HG02623 (cell line): ENCODE measurements at regions not wholly inside any gene's neighbourhood (a gene's known extent, or its start where the extent isn't known, plus 50 kb on each side); places are given as distances from the start of the nearest gene placed in this dataset.

ENCODE experiments used
- ATAC-seq: cut with Tn5 transposase; IDR thresholded peaks from one replicate; pipeline ENCODE4 v1.9.1; 2021; ENCODE audit warnings: moderate library complexity; ENCODE audit not compliant: unreplicated experiment

DNA sequence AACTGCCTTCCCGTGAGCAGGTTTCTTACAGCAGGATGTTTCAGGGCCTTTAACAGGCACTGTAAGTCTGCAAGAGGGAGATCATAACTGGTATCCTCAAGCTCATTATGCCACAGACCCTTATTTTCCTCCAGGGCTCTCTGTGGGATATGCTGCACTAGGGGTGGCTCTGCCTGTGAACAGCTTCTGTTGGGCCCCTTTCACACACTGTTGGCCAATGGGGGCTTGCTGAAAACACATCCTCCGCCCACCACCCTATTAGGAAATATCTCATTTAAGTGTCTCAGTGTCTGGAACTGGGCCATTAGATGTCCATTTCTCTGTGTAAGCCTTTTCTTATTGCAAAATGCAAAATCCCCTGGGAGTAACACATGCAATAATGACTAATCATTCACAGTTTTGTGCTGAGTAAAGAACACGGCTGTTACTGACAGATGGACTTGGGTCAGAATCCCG, 414.3 kb upstream of the HS6ST1 start:
- ATAC-seq: no peak

DNA sequence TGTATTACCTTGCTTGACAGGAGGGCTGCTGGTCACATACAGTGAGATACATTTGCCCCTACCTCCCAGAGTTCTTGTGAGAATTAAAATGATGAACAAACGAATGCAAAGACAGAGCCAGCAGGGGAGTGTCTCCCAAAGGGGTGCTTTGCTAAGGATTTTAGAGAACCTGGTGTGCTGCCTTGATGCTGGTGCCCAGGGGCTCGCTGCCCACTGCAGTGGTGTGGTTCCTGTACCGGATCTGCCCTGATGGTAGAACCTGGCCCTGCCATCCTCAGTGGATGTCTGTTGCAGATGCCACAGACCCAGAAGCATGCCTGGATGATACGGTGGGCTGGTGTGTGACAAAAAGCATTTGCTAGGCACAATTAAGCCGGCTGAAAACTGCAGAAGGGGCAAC, 414.8 kb upstream of the HS6ST1 start:
- ATAC-seq: no peak

DNA sequence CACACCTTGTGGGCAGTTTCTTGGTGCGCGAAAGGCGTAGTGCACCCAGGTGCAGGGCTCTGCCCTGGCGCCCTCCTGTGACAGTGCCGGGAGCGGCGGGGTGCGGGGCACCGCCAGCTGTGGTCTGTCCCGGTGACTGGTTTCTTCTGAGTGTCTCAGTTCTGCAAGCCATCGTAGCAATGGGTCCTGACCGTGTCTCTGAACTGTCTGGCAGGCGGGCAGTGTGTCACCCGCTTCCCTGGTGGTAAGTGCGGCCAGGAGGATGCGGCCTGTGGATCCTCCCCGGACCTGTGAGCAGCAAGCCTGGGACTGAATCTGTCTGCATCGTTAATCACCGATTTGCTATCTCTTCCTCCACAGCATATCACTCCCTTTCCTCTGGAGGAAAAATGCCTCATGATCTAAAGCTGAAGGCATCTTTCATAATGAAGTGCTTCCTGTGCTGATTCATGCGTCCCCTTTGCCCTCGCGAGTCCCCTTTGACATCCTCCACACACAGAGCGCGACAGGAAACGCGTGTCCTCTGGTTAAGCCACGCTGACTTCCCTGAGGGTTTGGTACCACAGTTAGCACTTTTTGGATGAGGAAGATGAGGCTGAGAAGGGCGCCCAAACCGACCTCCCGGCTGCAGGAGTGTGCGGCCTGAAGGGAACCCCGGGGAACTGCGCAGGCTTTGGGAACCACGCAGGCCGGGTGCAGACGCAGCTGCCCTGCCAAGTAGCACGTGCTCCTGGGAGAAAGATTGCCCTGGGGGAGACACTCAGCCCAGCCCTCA, 416.0 kb upstream of the HS6ST1 start:
- ATAC-seq: no peak

DNA sequence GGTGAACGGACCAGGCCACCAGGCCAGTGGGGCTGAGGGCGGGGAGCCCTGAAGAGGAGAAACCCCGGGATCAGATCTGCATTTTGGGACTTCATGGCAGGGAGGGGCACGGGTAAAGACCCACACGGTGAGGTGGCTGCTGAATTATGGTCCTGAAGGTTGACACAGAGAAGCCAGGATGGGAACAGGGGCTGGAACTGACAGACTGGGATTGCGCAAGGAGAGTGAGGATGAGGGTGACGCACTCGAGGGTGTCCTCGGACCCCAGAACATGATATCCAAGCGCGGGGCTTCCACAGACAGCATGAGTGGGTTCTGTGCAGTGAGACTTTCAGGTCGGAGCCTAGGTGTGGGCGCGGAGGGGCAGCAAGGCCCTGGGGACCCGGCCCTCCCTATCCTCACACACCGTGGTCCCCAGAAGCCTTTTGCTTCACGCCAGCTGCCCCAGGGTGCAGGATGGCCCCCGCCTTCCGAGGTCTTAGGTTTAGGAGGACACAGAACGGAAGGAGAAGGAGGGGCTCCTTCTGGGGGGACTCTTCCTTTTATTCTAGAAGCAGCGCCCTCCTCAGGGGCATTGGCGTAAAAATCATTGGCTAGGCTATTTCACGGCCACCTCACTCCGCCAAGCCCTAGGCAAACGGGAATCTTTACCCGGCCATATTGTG, 416.8 kb upstream of the HS6ST1 start:
- no peak for ATAC-seq

DNA sequence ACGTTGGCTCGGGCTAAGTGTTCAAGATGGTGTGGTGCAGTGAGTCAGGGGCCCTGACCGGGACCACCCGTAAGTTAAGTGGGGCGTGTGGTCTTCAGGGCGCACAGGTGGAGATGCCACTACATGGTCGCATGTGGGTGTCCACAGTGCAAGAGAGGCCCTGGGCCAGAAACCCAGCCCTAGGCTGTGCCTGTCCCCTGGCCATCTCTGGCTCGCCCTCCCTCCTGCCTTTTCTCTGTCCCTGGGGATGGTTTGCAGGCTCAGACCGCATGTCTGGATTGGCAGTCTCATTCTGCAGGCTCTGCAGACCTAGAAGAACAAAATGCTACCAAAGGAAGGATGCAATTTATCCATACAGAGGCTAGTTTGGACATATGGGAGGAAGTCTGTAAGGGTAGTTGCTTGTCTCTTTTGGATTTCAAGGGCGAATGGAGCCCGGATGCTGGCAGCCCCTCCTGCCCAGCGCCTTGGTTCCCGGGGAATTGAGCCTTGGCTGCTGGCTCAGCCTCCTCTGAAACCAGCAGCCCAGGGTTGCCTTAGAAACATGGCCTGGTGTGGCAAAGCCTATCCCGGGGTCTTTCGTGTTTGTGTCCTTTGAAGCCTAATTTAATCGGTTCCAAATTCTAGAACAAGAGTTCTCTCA, 417.5 kb upstream of the HS6ST1 start:
- no peak for ATAC-seq

DNA sequence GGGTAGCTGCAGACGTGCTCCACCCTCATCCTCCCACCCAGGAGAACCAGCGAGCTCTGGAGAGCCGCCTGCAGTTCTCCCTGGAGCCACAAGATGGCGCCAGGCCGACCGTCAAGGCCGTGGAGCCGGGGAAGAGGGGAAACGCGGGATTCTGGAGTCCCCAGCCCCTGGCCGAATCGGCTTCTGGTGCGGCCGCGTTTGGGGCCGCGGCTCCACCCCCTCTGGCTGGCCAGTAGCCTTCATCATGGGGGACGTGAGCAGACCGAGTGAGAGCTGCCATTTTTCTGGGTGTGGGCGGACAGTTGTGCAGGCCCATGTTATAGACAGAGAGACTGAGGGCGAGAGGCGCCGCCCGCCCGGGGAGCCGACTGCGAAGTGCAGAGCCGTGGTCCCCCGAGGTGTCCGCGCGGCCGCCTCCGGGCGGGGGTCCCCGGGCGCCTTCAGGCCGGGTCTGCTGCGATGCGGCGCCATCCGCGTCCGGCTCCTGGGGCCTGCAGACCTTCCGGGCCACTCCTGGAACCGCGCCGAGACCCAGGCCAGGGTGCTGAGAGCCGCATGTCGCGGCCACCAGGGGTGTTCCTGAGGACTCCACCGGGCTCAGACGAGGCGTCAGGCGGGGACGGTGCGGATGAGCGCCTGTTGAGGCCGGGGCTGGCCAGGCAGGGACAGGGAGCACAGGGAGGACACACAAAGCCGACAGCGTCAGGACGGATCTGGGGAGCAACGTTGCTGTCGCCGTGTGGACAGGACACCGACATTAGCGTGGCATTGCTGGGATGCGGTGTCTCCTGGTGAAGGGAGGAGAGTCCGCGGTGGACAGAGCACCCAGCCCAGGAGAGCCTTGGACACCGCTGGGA, 418.2 kb upstream of the HS6ST1 start:
- no peak for ATAC-seq

DNA sequence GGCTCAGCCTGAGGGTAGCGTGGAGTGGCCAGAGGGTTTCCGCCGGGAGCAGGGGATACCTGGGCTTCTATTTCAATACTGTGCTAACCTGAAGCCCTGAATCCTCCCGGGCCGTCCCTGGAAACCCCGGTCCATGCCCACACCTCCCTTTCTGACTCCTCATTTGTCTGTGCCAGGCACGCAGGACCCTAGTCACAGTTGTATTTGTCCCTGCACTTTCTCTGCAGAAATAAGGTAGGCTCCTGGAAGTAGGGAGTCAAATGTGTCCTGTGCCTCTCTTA, 418.8 kb upstream of the HS6ST1 start:
- no peak for ATAC-seq

DNA sequence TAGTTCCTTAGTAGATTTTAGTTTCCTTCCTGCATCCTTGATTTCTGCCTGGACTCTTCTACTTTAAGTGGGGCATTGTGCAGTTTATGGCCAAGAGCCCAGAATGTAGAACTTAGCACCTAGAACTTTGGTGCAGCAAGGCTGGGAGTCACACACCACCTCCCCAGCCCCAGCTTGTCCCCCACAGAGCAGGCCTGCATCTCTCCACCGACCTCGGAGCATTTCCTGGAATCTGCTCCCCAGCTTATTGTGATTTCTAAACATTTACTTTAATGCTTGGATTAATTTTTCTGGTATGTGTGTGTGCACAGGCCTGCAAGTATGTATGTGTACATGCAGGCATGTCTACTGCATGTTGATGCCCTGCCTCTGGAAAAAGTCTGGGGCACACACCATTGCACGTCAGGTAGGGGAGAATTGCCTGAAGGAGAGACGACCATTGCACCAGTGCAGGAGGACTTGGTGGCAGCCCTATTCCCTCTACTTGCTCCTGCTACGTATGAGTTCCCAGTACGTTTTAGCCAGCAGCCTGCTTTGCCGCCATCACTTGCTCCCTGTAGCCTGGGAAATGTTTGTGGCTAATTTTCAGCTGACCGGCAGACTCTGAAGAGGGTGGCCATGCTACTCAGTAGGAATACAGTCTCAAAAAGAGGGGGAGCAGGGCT, 419.9 kb upstream of the HS6ST1 start:
- ATAC-seq: no peak

DNA sequence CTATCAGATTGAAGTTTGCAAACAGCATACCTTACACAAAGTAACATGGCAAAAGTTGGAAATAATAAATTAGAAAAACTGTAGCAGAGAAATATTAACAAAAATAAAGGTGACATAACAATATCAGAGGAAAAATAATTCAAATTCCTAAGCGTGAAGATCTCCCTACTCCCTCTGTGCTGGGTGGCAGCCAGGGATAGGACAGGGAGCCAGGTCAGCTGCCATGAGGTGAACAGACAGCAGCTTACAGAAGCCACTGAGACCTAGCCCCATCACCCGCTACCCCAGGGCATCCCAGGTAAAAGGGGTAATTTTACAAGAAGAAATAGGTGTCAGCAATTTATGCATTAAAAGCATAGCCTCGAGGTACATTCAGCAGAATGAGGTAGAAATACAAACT, 423.8 kb upstream of the HS6ST1 start:
- no peak for ATAC-seq

DNA sequence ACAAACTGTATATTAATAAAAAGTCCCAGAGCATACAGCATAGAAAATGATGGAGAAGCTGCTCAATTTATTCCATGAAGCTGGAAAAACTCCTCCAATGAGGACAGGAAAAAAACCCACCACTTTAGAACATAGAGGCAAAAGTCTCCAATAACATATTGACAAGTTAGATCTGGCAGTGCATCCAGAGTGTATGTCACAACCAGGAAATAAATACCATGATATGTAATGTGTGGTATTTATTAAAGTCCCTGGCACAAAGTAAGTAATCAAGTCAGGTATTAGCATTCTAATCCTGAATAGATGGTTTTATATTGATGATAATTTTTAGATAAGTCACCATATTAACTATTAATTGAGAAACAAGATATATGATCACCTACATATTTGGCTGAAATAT, 427.3 kb upstream of the HS6ST1 start:
- no peak for ATAC-seq

DNA sequence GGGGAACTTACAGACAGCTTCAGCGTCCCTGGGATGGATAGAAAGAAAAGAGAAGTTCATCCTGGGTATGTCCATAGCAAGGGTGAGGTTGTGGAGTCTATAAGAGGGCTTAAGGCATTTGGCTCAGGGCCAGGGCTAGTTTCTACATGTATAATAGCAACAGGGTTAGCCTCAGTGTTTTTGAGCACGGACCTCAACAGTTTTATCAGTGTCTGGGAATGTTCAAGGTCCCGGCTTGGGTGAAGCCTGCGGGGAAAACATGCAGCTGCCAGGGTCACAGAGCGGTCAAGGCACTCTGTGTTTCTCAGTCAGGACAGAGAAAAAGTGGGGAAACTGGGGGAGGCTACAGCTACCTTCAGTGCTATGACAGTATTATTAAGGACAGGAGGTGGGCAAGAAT, 427.7 kb upstream of the HS6ST1 start:
- ATAC-seq: no peak

DNA sequence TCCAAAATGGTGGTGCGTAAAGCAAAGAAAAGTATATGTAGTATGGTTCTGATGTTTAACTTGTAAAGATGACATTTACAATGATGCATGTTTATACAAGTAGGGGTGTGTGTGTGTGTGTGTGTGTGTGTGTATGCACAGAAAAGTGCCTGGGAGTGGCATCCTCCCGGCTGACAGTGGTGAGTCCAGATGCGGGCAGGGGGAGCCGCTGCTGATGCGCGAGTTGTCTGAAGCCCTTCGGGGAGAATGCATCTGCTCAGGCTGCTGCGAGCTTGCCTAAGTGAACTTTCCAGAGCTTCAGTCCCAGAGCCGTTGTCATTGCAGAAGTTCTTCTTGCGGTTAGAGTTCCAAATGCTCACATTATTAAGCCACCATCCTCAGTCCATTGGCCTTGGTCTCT, 429.7 kb upstream of the HS6ST1 start:
- no peak for ATAC-seq

DNA sequence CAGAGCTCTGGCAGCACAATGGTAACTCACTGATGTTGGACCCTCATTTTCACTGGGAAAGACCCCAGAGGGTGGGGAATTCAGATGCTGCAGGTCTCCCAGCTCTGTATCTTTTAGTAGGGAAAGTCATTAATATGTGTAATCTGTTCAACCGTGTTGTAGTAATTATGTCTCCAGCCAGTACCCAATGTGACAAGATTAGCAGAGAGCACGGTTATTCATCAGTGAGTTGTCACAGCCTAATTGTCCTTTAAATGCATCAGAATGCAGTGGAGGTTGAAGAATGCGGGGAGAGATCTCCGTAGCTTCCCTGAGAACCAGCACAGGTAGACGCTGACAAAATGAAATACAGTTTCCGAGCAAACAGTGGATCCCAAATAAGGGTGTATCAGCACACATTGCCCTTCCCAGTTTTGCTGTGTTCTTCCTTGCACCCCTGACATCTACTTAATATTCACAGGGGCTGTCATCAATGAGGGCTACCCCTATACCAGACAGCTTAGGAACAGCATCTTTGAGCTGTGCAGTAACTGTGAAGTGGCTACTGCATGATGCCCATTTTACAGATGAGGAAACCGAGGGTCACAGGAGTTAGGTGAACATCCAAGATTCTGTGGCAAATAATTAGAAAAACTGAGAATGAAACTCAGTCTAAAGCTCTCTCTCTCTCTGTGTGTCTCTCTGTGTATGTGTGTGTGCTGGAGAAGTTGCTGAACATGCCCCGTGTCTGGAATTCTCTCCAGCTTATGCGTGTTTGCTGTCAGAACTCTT, 430.4 kb upstream of the HS6ST1 start:
- no peak for ATAC-seq

DNA sequence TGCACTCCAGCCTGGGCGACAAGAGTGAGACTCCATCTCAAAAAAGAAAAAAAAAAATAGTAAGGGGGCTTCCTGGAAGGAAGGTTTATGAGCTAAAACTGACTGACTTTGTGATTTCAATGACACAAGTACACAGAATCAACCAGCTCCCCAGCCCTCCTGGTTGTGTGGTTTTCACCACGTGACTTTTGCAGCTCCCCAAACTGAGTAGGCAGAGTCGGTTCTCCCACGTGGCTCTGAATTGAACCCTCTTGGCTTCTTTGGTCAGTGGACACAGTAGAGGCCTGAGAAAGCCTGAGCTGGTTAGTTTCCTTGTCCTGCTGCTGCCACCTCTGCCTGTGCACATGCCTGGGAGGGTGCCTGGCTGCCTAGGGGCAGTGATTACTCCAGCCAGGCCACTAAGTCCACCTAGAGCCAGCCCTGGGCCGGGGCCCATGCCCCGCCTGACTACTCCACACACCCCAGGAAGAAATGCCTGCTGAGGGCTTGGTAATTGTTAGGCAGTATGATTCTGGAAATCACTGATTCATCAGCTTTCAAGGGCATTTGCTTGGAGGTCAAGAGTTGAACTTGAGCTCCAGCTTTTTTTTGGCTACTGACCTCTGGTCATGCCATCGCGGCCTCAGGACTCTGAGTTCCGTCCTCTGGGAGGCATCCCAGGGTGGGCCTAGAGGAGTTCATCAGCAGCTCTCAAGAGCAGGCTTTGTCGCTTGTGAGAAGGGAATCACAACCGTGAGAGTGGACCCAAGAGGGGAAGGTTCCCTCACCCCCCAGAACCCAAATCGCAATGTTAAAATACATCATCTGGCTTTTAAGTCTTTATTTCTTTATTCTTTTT, 431.9 kb upstream of the HS6ST1 start:
- no peak for ATAC-seq

DNA sequence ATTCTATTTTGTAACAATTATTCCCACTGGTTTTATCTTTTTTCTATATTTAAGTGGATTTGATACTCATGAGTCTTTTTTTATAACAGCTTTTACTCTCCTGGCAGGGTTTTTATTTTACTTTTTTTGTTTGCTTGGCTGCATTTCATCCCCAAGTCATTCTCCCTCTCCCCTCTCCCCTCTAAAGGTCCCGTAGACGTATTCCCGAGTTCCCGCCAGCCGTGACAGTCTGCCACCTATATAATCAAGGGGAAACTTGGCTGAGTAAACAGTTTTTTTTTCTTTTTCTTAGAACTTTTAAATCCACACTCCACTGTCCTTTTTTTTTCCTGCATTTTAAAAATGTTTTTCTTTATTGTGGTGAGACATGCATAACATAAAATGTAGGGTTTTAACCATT, 433.1 kb upstream of the HS6ST1 start:
- ATAC-seq: no peak

DNA sequence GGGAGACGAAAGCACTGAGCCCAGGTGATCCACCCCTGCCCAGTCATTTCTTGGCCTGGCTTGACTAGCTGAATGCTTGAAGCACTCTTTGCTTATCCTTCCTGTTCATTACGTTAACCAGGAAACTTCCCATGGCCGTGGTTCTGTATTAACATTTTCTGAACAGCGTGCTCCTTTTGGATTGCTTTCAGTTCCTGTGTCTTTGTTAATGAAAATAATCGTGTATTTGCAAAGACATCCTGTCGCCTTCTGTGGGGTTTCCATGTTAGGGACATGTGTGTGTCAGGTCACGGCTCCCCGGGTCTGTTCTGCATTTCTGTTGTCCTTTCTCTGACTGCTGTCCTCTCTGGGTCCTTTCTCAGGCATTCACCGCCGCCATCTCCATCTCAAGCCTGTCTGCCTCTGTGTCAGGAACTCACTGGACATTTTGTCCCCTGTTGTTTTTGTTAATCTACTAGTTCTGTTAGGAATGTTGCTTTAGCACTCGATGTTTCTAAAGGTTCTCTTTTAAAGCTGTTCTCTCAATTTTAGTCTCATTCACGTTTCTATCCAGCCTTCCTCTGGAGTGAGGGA, 434.1 kb upstream of the HS6ST1 start:
- ATAC-seq: no peak

DNA sequence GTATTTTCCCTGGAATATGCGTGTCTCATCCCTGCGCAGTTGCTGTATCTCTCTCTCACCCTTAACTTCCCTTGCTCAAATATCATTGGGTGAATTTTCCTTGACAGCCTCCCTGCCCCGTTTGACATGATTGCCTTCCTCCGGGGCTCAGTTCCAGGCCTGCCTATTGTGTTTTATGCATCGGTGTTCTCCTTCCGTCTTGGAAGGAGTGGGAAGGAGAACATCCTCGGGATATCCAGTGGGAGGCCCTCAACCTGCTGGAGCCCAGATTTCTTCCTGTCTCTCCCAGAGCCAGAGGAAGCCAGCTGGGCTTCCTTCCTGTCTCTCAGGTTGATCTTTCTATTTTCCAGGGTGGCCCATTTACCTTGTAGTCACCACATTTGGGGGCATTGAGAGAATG, 434.7 kb upstream of the HS6ST1 start:
- no peak for ATAC-seq

DNA sequence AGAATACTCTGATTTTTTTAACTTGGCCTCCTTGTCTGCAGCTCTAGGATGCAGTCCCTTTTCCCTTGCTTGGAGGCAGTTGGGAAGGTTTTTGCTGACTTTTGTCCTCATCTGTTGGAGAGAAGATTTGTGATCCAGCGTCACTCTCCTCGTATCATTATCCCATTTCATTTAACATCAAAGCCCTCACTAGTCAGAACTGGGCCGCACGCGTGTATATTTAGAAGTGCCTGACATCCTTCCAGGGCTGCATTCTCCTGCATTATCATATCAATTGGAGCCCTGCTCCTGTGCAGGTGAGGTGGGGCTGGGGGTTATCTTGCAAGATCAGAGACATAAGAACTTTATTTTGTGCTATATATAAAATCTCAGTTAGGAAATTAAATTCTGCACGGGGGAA, 435.1 kb upstream of the HS6ST1 start:
- ATAC-seq: no peak

DNA sequence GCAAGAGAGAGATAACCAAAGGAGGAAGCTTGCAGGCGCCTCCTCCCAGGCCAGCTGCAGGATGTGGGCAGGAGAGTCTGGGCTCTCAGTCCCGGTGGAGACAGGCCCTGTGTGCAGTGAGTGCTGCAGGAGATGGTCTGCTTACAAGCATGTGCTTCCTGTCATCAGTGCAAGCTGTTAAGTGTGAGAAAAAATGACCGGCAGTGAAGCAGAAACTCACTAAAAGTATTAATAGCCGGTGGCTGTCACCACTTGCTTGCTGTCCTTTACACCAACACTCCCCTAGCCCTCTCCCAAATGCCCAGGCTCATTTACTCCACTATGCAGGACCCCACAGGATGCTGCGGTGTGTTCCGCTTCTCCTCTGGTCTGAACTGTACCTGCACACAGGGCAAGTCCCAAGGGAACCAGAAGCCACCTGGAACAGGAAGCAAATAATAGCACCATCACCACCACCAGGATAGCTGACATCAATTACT, 435.6 kb upstream of the HS6ST1 start:
- ATAC-seq: peak; percentile 96
